T-helper 17 cell (primary cell): ENCODE measurements at regions not wholly inside any gene's neighbourhood (a gene's known extent, or its start where the extent isn't known, plus 50 kb on each side); places are given as distances from the start of the nearest gene placed in this dataset.

Experiments used
- ATAC-seq: fragments of 150-1000 bp; cut with Tn5 transposase; 2 replicates; pipeline ENCODE4 v1.10.0; 2021; ENCODE audit warnings: mild to moderate bottlenecking, moderate library complexity
- DNase-seq, 3 donors: peaks; one replicate each; pipeline versions ENCODE4 v3.0.0 to v3.0.0-alpha.2; 2020 to 2021
- H3K9me3 ChIP-seq: one replicate; pipeline ENCODE4 v1.7.0; 2013; ENCODE audit warnings: low read length, mild to moderate bottlenecking; ENCODE audit not compliant: control insufficient read depth, poor library complexity, severe bottlenecking
- H3K27ac Mint-ChIP-seq: one replicate; pipeline ENCODE4 v1.8.0; 2022; ENCODE audit warnings: mild to moderate bottlenecking, moderate library complexity, mixed read lengths
- H3K27me3 Mint-ChIP-seq: one replicate; pipeline ENCODE4 v1.8.0; 2022; ENCODE audit warnings: mixed read lengths
- H3K36me3 Mint-ChIP-seq: one replicate; pipeline ENCODE4 v1.8.0; 2022; ENCODE audit warnings: low read depth, mixed read lengths
- H3K4me1 Mint-ChIP-seq: one replicate; pipeline ENCODE4 v1.8.0; 2022; ENCODE audit warnings: mild to moderate bottlenecking, mixed read lengths
- H3K4me3 Mint-ChIP-seq: one replicate; pipeline ENCODE4 v1.8.0; 2022; ENCODE audit warnings: mild to moderate bottlenecking, moderate library complexity, mixed read lengths

- peaks cover 10% of the 10 kb centered on the region for H3K4me1 Mint-ChIP-seq
- H3K36me3 Mint-ChIP-seq: no peaks in the 10 kb centered on the region
- H3K4me3 Mint-ChIP-seq: no peak overlapping the region
Measured at GRCh38 chr5:168219515-168220410, 71.7 kb upstream of the WWC1 start.

DNA sequence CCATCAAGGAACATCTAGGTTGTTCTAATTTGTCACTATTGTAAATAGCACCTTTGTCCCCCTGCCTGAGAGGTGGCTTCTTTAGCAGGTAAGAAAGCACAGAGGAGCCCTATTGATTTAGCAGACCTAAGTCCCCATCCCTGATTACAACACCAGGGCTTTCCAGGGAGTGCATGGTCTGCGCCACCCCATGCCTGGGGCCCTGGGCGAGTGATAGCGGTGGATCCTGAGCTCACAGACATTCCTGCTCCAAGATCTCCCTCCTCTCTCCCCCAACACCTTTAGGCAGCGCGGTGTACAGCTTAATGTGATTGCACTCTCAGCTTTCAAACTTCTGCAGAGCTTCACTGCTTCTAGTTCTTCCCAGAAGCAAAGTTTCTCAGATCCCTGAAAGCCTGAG, 67.4 kb upstream of the WWC1 start:
- Mint-ChIP-seq H3K4me3 (no peak overlapping the region), H3K36me3 (no peaks in the 10 kb centered on the region), H3K4me1 (peaks cover 16% of the 10 kb centered on the region), H3K27ac (no peak overlapping the region), H3K27me3 (peaks cover 10% of the 10 kb centered on the region)
- ATAC-seq (no peak), DNase-seq (no peak)
- H3K9me3 ChIP-seq: no peaks in the 10 kb centered on the region

More at GRCh38 chr5:168219515-168220410, 71.7 kb upstream of the WWC1 start:
- peak in 1 of 3 donors; percentile 17 for DNase-seq
- Mint-ChIP-seq H3K27me3 (peaks cover 12% of the 10 kb centered on the region), H3K27ac (no peak overlapping the region)
- ATAC-seq: peak; percentile 68
- no peaks in the 10 kb centered on the region for H3K9me3 ChIP-seq

GRCh38 chr5:168226012-168226411, 65.4 kb upstream of the WWC1 start:
- peaks cover 16% of the 10 kb centered on the region for H3K4me1 Mint-ChIP-seq
- DNase-seq (no peak), ATAC-seq (no peak)
- no peak overlapping the region for H3K27ac Mint-ChIP-seq
- H3K4me3 Mint-ChIP-seq: no peak overlapping the region
- peaks cover 22% of the 10 kb centered on the region for H3K27me3 Mint-ChIP-seq
- no peaks in the 10 kb centered on the region for H3K36me3 Mint-ChIP-seq
- no peaks in the 10 kb centered on the region for H3K9me3 ChIP-seq

DNA sequence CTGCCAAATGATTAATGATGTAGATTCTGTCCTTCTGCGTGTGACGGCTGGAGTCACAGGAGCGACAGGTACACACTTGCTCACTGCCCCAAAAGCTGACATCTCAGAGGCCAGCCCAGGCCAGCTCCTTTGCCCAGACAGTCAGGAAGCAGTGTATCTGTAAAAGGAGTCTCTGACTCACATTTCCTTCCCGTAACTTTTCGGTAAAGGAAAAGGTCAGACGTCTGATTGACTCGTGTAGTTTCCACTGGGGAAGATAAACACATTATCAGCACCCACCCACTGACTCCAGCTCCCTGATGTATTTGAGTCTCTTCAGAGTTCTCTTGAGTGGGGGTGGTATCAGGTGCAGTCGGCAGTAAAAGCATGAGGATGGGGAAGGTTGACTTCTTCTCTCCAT, 64.4 kb upstream of the WWC1 start:
- H3K9me3 ChIP-seq: no peaks in the 10 kb centered on the region
- peaks cover 16% of the 10 kb centered on the region for H3K4me1 Mint-ChIP-seq
- DNase-seq (no peak), ATAC-seq (no peak)
- H3K4me3 Mint-ChIP-seq: peak overlapping the region; percentile 57
- H3K27me3 Mint-ChIP-seq: peaks cover 24% of the 10 kb centered on the region
- H3K27ac Mint-ChIP-seq: peak overlapping the region; percentile 14
- no peaks in the 10 kb centered on the region for H3K36me3 Mint-ChIP-seq

GRCh38 chr5:168227973-168228615, 63.4 kb upstream of the WWC1 start:
- ATAC-seq: peak; percentile 100
- no peak for DNase-seq
- H3K27ac Mint-ChIP-seq: peak overlapping the region; percentile 25

GRCh38 chr5:168228668-168229067, 62.8 kb upstream of the WWC1 start:
- H3K9me3 ChIP-seq: no peaks in the 10 kb centered on the region
- Mint-ChIP-seq H3K27ac (peak overlapping the region; percentile 25), H3K4me1 (peaks cover 16% of the 10 kb centered on the region), H3K27me3 (peaks cover 20% of the 10 kb centered on the region), H3K4me3 (peak overlapping the region; percentile 73), H3K36me3 (no peaks in the 10 kb centered on the region)
- ATAC-seq: no peak
- DNase-seq: no peak

More at GRCh38 chr5:168227973-168228615, 63.4 kb upstream of the WWC1 start:
- Mint-ChIP-seq H3K4me3 (peak overlapping the region; percentile 73), H3K36me3 (no peaks in the 10 kb centered on the region), H3K27me3 (peaks cover 20% of the 10 kb centered on the region), H3K4me1 (peaks cover 16% of the 10 kb centered on the region)
- H3K9me3 ChIP-seq: no peaks in the 10 kb centered on the region

GRCh38 chr5:168234133-168234532, 57.3 kb upstream of the WWC1 start:
- H3K9me3 ChIP-seq: no peaks in the 10 kb centered on the region
- H3K4me1 Mint-ChIP-seq: peaks cover 2% of the 10 kb centered on the region
- H3K4me3 Mint-ChIP-seq: no peak overlapping the region
- DNase-seq (no peak), ATAC-seq (no peak)
- H3K27me3 Mint-ChIP-seq: peaks cover 14% of the 10 kb centered on the region
- H3K27ac Mint-ChIP-seq: no peak overlapping the region
- no peaks in the 10 kb centered on the region for H3K36me3 Mint-ChIP-seq

GRCh38 chr5:168238463-168238862, 53.0 kb upstream of the WWC1 start:
- no peaks in the 10 kb centered on the region for H3K9me3 ChIP-seq
- DNase-seq: no peak
- Mint-ChIP-seq H3K27ac (no peak overlapping the region), H3K27me3 (no peaks in the 10 kb centered on the region), H3K4me1 (no peaks in the 10 kb centered on the region), H3K36me3 (no peaks in the 10 kb centered on the region), H3K4me3 (no peak overlapping the region)
- no peak for ATAC-seq

DNA sequence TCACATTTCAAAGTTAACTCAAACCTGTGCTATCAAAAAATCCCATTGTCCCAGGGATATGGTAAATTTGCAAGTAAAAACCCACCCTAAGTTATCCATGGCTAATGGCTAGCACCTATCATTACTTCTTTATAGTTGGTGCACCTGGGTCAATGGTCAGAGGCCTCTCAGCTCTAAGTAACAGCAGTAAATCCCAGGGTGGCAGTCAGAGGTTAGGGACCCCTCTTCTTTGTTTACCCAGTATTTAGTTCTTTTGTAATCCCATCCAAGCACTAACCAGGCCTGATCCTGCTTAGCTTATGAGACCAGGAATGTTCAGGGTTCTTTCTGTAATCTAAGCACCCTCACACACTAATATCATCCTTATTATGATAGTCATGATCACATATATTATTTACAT, 52.1 kb upstream of the WWC1 start:
- Mint-ChIP-seq H3K4me3 (no peak overlapping the region), H3K27me3 (no peaks in the 10 kb centered on the region), H3K4me1 (no peaks in the 10 kb centered on the region), H3K36me3 (no peaks in the 10 kb centered on the region), H3K27ac (no peak overlapping the region)
- no peak for DNase-seq
- no peak for ATAC-seq
- H3K9me3 ChIP-seq: no peaks in the 10 kb centered on the region
